GM12892 (cell line): ENCODE measurements at regions not wholly inside any gene's neighbourhood (a gene's known extent, or its start where the extent isn't known, plus 50 kb on each side); places are given as distances from the start of the nearest gene placed in this dataset.

ENCODE experiments used
- POLR2A ChIP-seq: IDR thresholded peaks from 2 replicates; pipeline ENCODE4 v1.6.1; 2011; ENCODE audit warnings: low read depth, low read length, control low read depth
- TAF1 ChIP-seq: IDR thresholded peaks from 2 replicates; pipeline ENCODE4 v1.6.1; 2011; ENCODE audit warnings: low read depth, mild to moderate bottlenecking, control low read depth, low read length, borderline replicate concordance

DNA sequence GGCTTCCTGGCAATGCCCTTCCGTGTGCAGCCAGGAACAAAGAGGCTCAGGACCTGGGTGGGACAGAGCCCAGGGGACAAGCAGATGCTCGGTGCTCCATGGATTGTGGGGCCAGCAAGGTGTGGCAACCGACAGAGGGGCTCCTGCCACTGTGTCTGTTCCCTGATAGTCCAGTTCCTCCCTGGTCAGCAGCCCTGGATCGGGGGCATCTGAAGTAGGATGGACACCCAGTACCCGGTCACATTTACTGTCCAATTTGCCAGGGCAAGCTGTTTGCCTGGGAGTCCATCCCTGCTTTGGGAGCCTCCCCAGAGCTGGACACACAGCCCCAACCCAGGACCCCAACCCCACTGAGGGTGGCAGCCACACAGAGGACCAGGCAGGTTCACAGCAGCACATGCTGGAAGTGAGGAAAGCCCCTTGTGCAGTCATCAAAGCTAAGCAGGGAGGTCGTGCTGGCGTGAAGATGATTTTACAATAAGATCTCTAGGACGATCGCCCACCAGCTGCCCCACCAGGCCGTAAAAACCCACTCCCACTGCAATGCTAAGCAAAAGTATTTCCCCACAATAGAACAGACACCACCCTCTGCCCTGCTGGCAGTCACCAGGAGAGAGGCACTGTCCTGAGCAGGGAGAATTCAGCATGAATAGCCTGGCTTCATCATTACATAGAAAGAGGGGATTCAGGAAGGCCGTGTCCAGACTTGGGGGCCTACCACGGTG lies 141.7 kb downstream of the NDUFA10 start:
- TF ChIP-seq TAF1 (no peak), POLR2A (no peak)
